ENCODE measurements at regions not wholly inside any gene's neighbourhood (a gene's known extent, or its start where the extent isn't known, plus 50 kb on each side); places are given as distances from the start of the nearest gene placed in this dataset.

DNA sequence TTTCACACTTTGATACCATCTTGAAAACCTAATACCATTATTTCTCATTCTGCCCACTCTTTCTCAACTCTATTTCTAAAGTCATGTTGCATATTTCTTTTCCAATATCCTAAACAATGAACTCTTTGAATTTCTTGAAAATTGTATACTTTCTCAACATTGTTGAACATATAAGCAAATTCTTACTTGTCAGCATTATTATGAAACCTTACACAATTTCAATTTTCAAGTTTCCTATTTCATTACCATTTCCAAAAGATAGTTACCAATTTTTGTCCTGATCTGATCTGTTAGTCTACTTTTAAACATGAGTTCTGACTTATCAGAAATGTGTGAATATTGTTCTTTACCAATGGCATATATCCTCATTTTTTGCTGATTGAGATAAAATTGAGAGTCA, 806.3 kb upstream of the IGFBP7 start:
- TF ChIP-seq YY1 (IDR thresholded peaks at IDR 0.05; ENCODE audit: low read depth) (no peak), RFX5 (IDR thresholded peaks at IDR 0.05; ENCODE audit: low read length) (no peak), EZH2phosphoT487 (IDR thresholded peaks at IDR 0.05; ENCODE audit: borderline replicate concordance, low read depth) (no peak), EP300 (IDR thresholded peaks at IDR 0.05; ENCODE audit: borderline replicate concordance in 1 of 2, low read depth in 1 of 2, low read length in 1 of 2) (no peak)

All from SK-N-SH (cell line).